ENCODE measurements at regions not wholly inside any gene's neighbourhood (a gene's known extent, or its start where the extent isn't known, plus 50 kb on each side); places are given as distances from the start of the nearest gene placed in this dataset.
"Not testable (repeated sequence)": the region's sequence is repeated elsewhere in the genome, so short reads cannot be mapped to it uniquely, and the experiment has no call there.

DNA sequence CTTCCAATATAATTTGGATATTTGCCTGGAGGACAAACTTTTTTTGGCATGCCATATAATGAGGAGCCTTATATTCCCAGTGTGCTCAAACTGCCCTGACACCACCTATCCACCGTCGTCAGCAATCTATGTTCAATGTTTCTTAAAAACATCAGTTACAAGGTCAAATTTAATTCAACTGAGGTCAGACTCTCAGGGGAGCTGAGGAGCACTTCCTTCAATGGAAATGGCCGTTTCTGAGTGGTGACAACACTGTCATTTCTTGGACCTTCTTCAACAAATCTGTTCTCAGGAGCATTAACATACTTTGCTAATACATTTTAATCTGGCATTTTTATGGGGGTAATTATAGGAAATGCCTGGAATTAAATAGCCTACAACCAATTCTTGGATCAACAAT lies 90.8 kb upstream of the FBXO28 start:
- DNase-seq = not testable (repeated sequence)

DNA sequence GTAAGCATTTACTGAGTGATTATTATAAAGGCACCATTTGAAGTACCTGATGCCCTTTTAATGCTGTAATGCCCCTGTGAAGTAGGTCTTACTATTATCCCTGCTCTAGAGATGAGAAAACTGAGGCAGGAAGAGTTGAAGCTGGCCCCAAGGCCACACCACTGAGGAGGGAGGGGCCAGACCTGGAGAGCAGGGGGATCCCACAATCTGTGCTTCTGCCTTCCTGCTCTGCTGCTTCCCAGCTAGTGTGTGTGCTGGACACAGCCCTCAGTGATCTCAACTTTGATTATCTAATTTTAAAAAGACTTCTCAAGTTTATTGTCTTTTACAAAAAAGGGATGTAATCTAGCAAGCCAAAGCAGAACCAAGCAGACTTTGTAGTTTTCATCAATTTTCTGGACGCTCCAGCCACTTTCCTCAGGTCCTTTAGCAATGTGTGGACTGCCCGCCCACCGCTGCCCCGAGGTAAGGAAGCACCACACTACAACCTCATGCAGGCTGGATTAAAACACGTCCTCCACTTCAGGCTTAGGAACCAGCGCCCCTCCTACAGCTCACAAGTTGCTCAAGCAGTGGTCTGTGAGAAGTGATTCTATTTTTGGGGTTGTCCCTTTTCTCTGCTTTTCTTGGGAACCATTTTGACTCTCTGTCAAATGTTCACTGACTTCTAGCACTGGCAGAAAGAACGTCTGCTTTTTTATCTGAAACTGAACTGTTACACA lies 91.5 kb upstream of the FBXO28 start:
- not testable (repeated sequence) for DNase-seq

DNA sequence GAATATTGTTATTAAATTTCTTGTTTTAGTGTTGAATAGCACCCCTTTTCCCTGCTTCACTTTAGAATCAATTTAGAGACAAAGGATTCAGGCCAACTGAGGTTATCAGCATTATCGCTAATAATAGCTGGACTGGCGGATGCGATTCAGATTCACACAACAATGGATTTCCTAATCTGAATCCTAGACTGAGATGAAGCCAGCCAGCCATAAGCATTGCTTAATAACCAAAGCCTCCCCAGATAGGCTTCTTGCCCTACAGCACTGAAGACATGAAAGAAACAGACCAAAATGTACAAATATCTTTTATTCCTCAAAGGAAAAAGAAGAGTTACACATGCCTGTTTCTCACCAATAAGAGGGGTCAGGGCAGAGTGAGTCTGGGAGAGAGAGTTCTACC lies 94.0 kb upstream of the FBXO28 start:
- not testable (repeated sequence) for DNase-seq

DNA sequence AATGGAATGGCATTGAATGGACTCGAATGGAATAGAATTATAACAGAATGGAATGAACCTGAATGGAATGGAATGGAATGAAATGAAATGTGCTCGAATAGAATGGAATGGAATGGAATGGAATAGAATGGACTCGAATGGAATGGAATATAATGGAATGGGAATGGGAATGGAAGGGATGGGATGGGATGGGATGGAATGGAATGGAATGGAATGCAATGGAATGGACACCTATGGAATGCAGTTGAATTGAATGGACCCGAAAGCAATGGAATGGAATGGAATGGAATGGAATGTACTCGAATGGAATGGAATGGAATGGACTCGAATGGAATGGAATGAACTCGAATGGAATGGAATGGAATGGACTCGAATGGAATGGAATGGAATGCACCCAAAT lies 98.1 kb upstream of the FBXO28 start:
- DNase-seq = not testable (repeated sequence)

DNA sequence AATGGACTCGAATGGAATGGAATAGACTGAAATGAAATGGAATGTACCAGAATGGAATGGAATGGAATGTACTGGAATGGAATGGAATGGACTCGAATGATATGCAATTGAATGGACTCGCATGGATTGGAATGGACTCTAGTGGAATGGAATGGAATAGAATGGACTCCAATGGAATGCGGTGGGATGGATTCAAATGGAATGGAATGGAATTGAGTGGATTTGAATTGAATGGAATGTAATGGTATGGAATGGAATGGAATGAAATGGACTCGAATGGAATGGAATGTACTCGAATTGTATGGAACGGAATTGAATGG lies 99.6 kb upstream of the FBXO28 start:
- DNase-seq = no peak

DNA sequence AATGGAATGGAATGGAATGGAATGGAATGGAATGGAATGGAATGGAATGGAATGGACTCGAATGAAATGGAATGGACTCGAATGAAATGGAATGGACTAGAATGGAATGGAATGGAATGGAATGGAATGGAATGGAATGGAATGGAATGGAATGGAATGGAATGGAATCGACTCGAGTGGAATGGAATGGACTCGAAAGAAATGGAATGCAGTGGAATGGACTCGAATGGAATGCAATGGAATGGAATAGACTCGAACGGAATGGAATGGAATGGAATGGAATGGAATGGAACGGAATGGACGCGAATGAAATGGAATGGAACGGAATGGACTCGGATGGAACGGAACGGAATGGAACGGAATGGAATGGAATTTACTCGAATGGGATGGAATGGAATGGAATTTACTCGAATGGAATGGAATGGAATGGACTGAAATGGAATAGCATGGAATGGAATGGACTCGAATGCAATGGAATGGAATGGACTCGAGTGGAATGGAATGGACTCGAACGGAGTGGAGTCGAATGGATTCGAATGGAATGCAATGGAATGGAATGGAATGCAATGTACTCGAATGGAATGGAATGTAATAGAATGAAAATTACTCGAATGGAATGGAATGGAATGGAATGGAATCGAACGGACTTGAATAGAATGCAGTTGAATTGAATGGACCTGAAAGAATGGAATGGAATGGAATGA lies 100.1 kb upstream of the FBXO28 start:
- DNase-seq = not testable (repeated sequence)

DNA sequence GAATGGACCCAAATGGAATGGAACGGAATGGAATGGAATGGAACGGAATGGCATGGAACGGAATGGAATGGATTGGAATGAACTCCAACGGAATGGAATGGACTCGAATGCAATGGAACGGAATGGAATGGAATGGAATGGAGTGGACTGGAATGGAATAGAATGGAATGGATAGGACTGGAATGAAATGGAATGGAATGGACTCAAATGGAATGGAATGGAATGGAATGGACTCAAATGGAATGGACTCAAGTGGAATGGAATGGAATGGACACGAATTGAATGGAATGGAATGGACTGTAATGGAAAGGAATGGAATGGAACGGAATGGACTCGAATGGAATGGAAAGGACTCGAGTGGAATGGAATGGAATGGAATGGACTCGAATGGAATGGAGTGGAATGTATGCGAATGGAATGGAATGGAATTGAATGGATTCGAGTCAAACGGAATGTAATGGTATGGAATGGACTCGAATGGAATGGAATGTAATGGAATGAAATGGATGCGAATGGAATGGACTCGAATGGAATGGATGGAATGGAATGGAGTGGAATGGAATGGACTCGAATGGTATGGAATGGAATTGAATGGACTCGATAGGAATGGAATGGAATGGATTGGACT lies 101.0 kb upstream of the FBXO28 start:
- DNase-seq = not testable (repeated sequence)

DNA sequence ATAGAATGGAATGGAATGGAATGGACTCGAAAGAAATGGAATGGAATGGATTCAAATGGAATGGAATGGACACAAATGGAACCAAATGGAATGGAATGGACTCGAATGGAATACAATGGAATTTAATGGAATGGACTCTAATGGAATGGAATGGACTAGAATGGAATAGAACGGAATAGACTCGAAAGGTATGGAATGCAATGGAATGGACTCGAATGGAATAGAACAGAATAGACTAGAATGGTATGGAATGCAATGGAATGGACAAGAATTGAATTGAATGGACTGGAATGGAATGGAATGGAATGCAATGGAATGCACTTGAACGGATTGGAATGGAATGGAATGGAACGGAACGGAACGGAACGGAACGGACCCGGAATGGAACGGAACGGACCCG lies 101.7 kb upstream of the FBXO28 start:
- DNase-seq = not testable (repeated sequence)

DNA sequence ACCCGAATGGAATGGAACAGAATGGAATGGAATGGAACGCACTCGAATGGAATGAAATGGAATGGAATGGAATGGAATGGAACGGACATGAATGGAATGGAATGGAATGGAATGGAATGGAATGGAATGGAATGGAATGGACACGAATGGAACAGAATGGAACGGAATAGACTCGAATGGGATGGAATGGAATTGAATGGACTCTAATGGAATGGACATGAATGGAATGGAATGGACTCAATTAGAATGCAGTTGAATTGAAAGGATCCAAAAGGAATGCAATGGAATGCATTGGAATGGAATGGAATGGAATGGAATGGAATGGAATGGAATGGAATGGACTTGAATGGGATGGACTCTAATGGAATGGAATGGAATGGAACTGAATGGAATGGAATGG lies 102.2 kb upstream of the FBXO28 start:
- not testable (repeated sequence) for DNase-seq

DNA sequence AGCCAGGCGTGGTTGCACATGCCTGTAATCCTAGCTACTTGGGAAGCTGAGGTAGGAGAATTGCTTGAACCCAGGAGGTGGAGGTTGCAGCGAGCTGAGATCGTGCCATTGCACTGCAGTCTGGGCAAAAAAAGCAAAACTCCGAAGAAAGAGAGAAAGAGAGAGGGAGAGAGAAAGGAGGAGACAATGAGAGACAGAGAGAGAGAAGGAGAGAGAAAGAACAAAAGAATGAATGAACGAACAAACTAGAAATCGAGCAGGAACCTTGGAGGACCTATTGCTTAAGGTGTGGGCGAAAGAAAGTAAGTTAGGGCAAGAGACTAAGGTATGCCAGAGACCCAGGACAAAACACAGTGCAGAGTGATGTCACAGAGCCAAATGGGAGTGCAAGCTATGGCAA lies 102.8 kb upstream of the FBXO28 start:
- not testable (repeated sequence) for DNase-seq

DNA sequence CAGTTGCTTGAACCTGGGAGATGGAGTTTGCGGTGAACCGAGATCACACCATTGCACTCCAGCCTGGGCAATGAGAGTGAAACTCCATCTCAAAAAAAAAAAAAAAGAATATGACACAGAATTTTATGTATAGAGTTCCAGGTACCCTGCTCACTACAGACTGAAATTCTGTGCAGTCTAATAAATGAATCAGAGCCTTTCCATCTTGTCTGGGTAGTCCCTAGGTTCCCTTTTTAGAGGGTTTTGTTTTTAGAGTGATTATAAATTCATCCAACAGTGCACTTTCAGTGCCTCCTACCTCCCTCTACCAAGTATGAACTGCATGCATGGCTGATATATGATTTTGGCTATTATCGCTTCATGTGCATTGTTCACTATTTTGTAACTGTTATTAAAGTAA lies 107.9 kb upstream of the FBXO28 start:
- not testable (repeated sequence) for DNase-seq

DNA sequence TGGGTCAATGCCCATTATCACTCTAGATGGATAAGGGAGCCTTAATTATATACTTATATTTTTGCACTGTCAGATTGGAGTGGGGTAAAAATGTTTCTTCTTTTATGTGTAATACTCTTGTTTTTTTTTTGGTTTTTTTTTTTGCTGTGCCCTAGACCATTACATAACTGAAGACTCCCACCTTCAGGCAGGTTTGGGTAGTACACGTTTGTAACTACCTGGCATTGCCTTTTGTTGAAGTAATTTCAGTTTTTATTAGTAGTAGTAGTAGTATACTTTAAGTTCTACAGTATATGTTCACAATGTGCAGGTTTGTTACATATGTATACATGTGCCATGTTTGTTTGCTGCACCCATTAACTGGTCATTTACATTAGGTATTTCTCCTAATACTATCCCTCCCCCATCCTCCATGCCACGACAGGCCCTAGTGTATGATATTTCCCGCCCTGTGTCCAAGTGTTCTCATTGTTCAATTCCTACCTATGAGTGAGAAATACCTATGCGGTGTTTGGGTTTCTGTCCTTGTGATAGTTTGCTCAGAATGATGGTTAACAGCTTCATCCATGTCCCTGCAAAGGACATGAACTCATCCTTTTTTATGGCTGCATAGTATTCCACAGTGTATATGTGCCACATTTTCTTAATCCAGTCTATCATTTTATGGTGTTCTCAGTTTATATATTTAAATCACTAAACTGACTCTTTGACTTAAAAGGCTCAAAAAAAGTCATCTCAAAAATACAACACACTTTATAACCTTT lies 109.2 kb upstream of the FBXO28 start:
- not testable (repeated sequence) for DNase-seq

DNA sequence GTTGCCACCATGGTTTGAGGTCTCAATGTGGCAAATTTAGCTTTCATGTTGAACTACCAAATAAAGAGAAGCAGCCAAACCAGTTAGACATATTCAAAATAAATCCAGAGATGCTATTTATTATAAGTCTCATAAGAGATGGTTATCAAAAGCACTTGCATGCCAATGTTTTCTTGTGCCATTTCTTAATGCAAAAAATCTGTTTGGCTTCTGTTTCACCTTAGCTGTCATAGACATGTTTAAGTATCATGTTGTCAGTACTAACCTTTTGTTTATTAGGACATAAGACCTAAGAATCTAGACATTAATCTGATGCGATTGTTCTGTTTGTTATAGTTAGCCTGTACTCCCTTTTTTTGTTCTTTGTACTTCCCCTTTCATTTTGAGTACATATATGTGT lies 110.0 kb upstream of the FBXO28 start:
- not testable (repeated sequence) for DNase-seq

DNA sequence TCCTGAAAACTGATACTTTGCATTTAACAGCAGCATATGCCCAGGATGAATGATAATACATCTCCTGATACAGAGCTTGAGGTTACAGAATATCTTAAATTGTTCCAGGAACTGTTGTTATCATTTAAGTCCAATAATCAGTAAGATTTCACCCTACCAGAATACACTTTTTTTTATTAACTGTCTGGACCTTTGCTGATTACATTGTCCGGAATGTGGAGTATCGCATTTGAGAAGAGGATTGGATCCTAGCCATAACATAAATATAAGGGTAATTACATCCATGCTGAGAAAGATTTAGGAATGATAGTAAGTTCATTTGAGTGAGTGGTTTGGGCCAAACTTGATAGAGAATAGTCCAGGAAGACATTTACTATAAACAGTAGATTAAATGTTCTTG lies 112.2 kb upstream of the FBXO28 start:
- DNase-seq = not testable (repeated sequence)

DNA sequence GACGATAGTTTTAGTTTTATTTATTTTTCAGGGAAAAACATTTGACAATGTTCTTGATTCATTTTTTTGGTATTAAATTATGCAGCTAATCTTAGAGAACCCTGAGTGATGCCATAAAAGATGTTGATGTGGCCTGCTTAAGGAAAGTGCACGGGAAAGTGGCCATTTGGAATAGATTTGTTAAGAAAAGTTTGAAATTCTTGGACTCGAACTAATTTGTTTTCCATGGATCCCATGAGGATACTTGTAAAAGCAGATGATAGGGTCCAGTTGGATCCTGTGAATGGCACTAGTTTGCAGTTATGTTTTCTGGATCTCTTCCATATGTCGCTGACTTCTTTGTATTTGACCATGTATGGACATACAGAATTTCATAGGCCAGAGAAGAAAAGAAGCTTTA lies 114.2 kb upstream of the FBXO28 start:
- not testable (repeated sequence) for DNase-seq

DNA sequence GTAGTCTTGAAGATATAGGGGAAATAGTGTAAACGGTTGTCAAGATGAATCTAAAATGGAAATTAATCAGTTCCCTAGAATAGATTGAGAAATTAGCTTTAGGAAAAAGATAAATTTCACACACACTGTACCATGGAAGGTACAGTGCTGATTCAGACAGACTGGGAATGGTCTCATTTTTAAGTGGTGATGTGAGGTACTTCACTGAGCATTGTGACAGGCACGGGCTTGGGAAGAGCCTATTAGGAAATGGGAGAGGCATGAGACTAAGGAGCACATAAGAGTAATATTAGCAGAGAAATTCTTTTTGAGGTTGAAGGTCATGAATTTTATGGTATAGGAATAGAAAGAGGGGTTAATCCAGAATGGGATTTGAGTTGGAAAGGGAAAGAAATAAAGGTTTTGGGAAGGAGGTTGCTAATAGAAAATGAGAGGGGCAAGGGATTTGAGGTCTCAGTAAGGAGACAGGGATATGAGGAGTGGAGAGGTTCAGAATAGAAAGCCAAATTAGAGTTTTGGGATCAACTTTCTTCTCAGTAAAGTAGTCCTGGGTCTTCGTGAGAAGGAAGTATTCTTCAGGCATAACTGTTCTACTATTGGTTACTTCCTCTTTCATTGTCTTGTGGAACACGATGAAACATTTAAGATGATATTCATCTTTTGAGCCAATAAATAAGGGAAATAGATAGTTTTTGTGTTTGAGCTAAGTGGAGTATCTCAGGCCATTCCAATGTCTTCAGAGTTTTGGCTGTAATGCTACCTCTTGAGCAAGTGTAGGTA lies 115.0 kb upstream of the FBXO28 start:
- DNase-seq = not testable (repeated sequence)

DNA sequence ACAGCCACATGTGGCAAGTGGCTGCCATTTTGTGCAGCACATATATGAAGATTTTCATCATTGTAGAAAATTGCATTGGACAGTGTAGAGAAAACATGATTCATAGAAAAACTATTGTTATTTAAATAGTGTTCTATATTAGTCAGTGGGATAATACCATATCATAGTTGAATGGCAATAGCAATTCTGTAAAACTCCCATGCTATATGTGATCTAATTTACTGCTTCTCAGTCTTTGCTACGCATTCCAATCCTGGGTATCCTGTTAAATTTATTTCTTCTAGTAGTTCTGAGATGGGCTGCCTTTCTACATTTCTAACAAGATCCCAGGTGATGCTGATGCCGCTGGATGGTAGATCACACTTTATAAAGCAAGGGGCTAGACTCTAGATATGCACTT lies 117.5 kb upstream of the FBXO28 start:
- DNase-seq = not testable (repeated sequence)

DNA sequence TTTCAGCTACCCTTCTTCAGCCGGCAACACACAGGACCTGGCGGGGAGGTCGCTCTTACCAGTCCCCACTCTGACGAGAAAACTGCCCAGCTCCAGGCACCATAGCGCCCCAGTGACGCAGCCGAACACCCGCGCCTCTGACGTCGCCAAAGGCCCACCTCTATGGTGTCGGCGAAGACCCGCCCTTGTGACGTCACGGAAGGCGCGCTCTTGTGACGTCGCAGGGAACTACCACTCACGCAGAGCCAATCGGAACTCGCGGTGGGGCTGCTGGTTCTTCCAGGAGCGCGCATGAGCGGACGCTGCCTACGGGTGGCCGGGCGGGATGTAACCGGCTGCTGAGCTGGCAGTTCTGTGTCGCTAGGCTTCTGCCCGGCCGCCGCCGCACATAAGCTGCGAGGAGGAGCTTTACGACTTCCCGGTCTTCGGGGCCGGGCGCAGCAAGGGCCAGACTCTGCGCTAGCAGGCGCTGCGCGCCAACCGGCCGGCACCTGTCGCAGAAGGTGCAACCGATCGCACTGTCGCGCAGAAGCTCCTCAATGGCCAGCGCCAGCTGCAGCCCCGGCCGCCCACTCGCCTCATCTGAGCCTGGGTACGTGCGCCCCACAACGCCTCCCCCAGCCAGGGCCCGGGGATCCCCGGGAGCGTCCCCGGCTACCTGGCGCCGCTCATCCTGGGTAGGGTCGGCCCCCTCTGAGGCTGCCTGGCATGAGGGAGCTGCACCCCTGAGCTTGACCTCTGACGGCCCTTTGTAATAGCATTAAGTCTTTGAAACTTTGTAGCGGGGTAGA lies 121.3 kb upstream of the FBXO28 start:
- peak; percentile 99 for DNase-seq

DNA sequence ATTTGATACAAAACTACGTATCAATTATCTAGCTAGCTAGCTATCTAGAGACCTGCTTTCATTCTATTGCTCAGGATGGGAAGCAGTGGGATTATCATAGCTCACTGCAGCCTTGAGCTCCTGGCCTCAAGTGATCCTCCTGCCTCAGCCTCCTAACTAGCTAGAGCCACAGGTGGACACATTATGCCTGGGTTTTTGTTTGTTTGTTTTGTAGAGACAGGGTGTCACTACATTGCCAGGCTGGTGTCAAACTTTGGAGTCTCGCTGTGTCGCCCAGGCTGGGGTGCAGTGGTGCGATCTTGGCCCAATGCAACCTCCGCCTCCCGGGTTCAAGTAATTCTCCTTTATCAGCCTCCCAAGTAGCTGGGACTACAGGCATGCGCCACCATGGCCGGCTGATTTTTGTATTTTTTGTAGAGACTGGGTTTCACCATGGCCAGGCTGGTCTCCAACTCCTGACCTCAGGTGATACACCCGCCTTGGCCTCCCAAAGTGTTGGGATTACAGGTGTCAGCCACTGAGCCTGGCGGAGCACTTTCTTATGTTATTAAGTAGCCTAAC lies 122.5 kb upstream of the FBXO28 start:
- DNase-seq = not testable (repeated sequence)

DNA sequence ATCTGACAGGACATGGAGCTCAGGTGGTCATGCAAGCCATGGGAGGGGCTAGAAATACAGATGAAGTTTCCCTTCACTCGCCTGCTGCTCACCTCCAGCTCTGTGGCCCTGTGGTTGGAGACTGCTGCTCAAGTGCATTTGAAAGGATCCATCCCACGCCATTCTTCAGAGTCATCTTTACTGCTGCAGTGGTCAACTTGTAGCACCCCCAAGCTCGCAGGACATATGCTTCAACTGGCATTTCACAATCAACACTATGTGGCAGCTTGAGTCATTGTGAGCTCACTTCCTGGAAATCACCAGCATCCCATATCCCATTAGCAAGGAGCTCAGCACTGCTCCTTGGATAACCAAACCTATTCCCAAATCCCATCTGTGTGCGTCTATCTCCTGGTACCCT lies 116.2 kb upstream of the TP53BP2 start:
- not testable (repeated sequence) for DNase-seq

DNA sequence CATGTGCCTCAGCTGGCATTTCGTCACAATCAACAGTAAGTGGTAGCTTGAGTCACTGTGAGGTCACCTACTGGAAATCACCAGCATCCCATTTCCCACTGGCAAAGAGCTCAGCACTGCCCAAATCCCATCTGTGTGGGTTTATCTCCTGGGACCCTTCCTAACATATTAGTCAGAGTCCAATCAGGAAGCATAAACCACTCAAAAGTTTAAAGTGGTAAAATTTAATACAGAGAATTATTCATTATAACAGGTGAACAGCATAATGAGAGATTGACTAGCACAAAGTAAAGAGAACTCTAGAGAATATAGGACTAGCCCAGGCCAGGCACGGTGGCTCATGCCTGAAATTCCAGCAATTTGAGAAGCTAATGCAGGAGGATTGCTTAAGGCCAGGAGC lies 107.1 kb upstream of the TP53BP2 start:
- not testable (repeated sequence) for DNase-seq

Data from NCI-H1092 (cell line).